Stimulated activated CD4-positive, alpha-beta T cell treated with anti-CD3 and anti-CD28 coated beads, Interleukin-4, amount 100 ng/mL, for 4 hours (primary cell): ENCODE measurements at regions not wholly inside any gene's neighbourhood (a gene's known extent, or its start where the extent isn't known, plus 50 kb on each side); places are given as distances from the start of the nearest gene placed in this dataset.

ENCODE experiments used
- DNase-seq, 2 experiments: peaks; one replicate each; pipeline ENCODE4 v3.0.0-alpha.2; 2020

DNA sequence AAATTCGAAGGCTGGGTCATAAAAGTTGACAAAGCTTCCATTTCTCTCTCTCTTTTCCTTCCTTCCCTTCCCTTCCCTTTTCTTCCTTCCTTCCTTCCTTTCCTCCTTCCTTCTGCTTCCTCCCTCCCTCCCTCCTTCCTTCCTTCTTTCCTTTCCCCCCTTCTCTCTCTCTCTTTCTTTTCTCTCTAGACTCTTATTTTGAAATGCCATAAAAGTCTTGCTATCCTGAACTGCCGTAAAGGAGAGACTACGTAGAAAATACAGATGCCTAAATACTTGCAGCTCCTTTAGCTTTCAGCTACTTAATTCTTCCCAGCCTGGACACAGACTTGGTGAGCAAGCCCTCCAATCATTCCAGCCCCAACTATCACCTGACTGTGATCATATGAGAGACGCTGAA is 1644.4 kb downstream of the FAM181B start:
- no peak for DNase-seq

DNA sequence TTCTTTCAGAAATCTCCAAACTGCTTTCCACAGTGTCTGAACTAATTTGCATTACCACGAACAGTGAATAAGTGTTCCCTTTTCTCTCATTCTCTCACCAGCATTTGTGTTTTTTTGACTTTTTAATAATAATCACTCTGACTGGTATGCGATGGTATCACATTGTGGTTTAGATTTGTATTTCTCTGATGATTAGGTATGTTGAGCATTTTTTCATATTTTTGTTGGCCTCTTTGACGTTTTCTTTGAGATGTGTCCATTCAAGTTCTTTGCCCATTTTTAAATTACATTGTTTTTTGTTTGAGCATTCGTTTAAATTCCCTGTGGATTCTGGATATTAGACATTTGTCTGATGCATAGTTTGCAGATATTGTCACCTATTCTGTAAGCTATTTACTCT is 1639.6 kb upstream of the TENM4 start:
- no peak for DNase-seq

DNA sequence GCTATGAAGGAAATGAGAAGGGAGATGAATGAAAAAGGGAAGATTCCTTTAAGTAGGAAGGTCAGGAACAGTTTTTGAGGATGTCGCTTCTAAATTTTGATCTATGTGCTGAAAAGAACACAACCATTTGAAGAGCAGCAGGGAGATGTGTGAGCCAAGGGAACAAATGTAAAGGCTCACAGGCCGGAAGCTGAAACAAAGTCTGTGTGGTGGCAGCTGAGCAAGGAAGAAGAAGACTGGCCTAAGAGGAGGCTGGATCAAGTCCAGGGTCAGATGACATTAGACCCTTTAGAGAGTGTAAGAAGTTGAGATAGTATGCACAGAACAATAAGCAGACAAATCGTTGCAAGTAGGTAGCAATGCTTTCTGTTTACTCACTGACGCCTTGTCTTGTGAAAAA is 1631.4 kb upstream of the TENM4 start:
- DNase-seq: no peak

DNA sequence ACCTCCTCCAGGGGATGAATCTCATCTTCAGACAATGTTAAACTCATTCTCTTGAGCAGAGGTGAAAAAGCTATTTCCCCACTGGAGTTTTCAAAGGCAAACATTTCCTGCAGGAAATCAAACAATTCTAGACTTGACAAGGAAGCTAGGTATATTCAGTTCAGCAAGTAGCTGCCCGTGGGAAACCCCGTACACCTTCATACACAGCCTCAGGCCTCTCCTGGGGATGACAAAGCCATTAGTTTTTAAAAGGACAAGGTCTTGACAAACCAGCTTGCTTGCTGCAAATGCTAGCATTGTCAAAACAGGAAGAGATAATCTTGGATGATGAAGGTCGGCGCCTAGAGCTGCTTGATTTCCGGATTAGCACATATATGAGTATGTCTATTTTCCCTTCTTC is 1630.8 kb upstream of the TENM4 start:
- DNase-seq: no peak

DNA sequence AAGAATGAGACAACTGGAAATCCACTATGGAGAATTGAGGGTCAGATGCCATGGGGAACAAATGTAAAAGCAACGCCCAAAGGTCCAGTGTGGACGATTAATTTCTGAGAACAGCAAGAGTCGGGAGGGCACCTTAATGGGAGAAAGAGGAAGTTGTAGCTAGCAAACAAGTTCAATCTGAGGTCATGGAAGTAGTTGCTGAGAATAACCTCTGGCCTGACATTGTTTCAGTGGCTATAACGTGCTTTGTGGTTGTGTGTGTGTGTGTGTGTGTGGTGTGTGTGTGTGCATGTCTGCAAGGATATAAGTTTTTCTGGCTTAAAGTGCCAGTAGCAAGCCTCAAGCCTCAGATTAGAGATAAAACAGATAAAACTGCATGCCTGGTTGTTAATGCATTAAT is 1630.1 kb upstream of the TENM4 start:
- DNase-seq: no peak

DNA sequence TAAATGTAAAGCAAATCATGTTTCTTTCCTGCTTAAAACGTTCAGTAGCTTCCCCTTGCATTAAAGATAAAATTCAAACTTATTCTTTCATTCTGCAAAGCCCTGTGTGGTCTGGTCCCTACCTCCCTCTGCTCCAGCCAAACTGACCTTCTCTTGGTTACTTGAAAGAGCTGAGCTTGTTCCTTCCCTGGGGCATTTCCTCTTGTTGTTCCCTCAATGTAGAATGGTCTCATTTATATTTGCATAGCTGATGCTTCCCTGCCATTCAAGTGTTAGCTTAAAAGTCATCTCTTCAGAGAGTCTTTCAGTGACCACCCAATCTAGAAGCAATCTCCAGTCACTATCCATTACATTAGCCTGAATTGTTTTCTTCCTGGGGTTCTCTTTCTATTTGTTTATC is 1618.5 kb upstream of the TENM4 start:
- no peak for DNase-seq

DNA sequence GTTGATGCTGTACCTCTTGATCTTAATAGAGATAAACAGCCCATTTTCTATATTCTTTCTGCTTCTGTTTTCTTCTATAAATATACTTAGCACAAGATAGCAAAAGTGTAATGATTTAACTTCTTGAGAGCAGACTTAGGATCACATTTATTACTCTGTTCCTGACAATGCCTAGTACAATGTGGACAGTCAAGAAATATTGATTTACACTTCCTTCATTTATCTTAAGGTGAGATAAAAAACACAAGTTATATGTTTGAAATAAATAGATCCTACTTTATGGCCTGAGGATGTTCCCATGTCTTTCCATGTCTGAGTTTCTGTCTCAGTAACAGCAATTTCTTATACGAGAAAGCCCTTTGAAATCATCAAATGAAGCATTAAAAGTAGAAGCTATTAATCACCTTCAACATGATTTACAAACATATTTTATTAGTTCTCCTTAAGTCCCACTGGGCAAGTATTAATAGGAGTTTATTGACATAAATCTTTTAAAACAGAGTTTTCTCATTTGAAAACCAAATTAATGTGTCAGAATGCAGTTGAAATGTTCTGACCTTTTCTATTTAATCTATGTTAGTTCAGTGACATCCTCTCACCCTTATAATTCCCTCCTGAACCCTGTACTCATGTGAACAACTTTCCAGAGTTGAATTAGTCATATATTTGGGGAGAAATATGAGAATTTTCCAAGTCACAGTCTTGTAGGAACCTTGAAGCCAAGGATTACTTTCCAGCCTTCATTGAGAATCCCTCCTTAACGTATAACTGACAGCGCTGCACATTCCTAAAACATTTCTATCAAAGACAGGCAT is 1611.7 kb upstream of the TENM4 start:
- no peak for DNase-seq

DNA sequence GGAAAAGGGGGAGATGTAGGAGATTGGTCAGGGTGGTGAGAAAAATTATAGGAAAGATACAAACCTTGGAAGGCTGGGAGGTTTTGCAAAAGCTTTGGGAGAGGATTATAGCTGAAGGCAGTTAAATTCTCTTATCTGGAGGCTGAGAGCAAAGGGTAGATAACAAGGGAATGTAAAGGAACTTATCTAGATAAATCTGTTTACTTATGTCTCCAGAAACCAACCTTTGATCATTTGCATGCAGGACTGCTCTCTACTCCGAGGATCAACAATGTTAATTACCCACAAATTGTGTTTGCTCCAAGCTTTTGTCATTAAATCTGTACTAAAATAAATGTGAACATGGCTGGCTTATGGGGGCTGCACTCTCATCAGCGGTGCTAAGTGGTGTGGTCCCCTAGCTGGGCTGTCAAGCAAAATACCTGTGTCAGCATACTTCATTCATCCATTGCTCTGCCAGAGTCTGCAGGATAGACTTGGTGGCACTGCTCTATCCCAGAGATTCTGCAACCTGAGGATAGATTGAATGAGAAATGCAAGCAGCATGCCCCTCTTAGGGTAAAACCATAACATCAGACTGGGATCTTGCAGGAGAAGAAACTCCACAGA is 1599.2 kb upstream of the TENM4 start:
- DNase-seq: no peak

DNA sequence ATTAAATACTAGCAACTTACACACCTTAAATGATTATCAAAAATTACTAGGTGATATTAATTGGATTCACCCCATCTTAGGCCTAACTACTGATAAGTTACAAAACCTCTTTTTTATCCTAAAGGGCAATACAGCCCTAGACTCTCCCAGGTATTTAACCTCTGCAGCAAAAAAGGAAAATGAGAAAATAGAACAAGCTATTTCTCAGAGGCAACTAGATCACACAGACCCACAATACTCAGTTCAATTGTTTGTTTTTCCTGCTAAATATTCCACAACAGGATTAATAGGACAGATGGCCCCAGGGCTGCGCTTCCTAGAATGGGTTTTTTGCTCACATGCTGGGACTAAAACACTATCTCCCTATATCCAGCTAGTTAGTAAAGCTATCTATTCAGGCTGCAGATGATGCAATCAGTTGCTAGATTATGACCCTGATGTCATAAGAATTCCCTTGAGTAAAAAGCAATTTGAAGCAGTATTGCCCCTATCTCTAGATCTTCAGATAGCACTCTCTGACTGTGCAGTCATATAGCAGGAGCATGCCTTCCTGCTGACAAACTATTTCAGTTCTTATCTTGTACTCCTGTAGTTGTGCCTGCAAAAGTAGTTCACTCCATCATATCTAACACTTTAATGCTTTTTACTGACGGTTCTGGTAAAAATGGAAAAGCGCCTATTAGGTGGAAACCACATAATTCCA is 1595.5 kb upstream of the TENM4 start:
- DNase-seq: no peak

DNA sequence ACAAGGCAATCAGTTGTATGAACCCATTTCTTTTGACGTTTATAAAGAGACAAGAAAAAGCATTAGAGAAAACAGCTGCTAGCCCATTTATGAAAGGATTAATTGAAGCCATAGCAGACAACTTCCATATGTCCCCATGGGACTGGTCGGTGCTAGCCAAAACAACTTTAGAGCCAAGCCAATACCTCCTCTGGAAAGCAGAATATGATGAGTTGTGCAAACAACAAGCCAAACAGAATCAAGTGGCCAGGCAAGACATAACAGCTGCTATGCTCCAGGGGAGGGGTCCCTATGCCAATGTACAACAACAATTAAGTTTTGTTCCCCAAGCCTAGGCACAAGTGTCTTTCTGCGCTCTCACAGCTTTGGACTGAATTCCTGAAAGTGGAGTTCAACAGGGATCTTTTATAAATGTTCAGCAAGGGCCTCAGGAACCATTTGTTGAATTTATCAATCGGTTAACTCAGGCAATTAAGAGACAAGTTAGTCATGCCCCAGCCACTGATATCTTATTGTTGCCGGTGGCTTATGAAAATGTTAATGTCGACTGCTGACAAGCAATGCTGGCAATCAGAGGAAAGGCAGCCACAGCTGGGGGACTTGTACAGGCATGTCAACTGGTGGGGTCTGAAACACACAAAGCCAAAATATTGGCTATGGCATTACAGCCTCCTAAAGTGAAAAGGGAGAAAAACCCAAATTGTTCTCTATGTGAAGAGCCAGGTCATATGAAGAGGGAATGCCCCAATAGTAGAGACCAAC is 1593.1 kb upstream of the TENM4 start:
- no peak for DNase-seq

DNA sequence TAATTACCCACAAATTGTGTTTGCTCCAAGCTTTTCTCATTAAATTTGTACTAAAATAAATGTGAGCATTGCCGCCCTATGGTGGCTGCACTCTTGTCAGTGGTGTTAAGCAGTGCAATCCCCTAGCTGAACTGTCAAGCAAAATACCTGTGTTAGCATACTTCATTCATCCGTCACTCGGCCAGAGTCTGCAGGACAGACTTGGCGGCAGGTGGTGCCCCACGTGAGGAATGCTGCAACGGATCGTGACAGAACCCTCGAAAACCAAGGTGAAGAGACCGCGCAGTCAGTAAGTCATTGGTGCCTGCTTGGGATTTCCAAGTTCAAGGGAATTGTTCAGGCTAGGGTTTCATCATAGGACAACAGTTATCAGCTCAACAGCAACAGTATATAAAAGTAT is 1592.1 kb upstream of the TENM4 start:
- DNase-seq: no peak

DNA sequence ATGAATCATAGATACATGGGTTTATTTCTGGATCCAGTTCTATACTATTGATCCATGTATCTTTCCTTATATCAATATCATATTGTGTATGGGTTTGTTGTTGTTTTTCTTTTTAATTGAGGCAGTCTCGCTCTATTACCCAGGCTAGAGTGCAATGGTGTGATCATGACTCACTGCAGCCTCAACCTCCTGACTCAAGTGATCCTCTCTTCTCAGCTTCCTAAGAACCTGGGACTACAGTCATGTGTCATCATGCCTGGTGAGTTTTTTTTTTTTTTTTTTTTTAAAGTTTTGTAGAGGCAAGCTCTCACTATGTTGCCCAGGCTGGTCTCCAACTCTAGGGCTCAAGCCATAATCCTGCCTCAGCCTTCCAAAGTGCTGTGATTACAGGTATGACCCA is 1589.4 kb upstream of the TENM4 start:
- no peak for DNase-seq

DNA sequence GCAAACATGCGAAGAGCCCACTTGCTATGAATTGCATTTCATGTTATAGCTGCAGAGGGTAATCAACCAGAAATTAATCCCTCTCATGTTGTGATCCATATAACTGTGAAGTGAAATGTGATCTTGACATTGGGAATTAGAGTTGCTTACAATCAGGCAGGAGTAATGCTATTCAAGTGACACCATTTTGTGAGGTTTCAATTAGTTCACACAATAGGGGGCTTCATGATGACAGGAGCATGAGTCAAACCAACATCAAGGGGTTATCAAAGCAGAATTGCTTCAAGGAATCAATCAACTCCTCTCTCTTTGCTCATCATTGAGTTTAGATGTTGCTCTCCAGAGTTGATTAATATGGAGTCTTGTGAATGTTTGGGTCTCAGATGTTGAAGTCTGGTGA is 1585.2 kb upstream of the TENM4 start:
- no peak for DNase-seq

DNA sequence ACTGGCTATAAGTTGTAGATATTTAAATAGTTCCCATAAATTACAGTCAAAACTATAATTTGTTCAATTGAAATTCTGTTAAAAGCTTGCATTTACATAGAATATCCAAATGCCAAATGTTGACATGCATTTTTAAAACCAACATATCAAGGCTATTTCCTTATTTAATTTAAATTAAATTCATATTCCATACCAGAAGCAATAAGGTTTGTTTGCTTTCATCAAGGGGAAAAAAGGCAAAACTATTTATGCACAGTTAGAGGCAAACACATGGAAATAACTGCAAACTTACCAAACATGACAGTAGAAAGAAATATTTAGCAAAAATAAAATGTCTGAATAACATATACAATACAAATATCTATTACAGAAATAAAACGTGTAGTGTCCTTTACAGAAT is 1581.2 kb upstream of the TENM4 start:
- no peak for DNase-seq

DNA sequence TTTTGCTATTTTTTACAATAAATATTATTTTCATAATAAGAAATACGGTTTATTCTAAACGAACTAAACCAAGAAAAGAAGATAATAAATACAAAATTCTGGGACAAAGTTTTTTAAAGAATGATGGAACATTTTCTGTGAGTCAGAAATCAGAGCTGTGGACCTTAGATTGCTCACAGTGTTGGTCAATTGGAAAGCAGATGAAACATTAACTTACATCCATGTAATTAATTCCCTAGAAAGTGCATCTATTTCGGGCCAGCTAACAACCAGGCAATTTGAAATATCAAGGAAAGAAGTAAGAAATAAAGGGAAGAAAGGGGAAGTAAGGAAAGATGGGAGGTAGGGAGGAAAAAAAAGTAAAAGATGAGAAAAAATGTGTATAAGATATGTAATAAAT is 1569.8 kb upstream of the TENM4 start:
- no peak for DNase-seq

DNA sequence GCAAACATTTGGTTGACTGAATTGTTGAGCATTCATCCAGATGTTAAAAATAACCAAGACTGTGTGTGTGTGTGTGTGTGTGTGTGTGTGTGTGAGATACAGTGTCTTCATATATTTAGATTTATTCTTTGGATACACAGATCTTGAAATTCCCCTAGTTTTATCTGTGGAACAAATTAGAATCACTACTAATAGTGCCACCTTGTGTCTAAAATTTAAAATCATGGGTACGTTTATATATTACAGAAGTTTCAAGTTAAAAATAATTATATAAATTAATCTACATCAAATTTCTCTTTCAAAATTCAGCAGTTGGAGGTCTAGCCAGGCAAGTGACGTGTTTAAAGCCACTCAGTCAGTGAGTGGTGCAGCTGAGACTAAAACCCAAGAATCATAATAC is 1566.2 kb upstream of the TENM4 start:
- DNase-seq: no peak

DNA sequence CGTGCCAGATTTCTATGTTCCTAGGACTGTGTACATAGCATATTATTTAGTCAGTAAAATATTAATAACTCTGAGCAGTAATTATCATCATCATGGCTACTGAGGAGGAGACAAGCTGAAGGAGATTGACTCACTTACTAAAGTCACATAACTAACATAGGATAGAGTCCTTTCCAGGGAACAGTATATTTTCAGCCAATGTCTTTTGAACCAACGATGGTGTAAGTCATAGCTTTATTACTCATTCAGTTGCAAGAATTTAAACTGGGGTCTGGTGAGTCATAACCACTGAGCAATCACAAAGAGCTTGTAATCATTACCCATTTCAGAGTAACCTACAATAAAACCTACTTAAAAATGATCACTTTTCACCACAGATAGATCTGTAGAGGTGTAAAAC is 1564.8 kb upstream of the TENM4 start:
- DNase-seq: no peak

DNA sequence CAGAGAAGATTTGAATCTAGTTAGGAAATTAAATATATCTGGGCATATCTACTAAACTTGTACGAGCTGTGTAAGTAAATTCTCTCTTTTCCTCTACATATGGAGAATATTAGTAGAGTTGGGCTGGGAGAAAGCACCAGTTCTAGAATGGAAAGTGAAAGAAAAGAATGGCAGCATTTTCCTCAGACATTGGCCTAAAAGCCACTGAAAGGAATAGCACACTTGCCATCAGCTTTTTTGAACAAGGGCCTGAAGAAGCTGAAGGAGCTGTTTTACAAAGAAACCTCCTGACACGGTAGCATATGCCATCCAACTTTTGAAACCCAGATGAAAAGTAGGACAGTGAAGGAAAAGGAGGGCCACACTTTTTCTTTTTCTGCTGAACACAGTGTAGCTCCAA is 1563.7 kb upstream of the TENM4 start:
- DNase-seq: no peak

DNA sequence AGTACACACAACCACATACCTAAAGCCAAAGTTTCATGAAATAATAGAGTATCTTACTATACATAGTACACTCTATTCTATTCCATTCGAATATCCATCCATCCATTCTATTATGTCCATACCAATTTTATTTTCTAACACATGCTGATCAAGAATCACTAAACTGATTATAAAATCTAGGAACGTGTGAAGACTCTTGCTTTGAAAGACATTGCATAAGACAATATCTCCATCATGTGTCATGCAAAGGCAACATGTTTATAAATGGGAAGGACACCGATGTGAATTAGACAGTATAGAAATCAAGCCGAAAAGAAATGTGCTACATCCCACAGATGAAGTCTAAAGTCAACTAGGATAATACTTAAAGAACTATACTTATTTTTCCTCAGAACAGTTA is 1561.5 kb upstream of the TENM4 start:
- DNase-seq: no peak

DNA sequence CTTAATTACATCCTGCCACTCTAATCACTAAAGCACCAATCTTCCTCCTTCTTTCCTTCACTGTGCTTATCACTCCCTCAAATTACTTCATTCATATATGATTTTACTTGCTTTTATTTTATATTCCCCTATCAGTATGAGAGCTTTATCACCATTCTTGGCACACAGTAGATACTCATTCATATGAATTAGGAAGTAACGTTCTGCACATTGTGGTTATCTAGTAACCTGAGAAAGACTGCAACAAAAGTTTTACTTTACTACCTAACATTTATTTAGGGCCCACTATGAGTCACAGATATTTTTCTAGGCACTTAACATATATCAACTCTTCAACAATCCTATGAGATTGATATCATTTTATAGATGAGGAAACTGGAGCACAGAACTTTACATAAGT is 1559.9 kb upstream of the TENM4 start:
- DNase-seq: no peak

DNA sequence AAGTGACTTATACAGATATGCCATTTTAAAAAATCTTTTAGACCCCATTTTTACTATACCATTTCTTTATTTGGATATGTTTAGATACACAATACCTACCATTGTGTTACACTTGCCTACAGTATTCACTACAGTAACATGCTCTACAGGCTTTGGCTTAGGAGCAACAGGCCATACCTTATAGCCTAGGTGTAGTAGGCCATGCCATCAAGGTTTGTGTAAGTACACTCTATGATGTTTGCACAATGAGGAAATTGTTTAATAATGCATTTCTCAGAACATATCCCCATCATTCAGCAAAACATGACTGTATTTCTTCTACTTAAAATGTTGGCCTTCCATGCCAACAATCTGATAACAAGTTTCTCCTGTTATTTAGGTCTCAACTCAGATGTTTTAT is 1559.5 kb upstream of the TENM4 start:
- DNase-seq: no peak

DNA sequence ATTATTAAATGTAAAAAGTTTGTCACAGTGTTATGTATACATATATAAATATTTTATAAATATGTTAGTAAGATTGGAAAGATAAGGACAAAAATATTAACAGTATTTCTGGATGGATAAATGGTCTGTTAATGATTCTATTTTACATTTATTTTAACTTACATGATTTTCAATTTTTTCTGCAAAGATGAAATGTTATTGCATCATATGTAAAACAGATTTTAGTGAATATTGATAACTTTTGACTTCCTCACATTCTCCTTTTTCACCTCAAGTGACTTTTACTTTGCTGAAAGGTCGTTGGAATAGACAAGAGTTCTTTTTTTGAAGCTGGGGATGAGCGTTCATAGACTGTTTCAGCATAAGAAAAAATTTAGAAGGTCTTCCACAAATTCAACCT is 1554.7 kb upstream of the TENM4 start:
- DNase-seq: no peak

DNA sequence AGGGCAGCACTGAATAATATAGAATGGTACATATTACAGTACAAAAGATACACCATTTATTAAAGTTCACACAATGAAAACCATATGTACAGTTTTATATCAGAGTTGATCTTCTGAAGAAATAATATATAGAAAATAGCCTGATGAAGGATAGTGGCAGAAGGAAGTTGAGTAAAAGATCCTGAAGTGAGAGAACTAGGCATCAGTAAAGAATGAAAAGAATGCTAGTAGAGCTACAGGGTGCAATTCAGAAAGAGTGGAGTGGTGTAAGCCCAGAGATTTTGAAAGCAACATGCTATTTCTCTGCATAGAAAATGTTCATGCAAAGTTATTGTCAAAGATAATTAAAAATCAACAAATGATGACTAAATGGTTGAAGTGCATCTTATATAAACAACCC is 1552.7 kb upstream of the TENM4 start:
- DNase-seq: no peak

DNA sequence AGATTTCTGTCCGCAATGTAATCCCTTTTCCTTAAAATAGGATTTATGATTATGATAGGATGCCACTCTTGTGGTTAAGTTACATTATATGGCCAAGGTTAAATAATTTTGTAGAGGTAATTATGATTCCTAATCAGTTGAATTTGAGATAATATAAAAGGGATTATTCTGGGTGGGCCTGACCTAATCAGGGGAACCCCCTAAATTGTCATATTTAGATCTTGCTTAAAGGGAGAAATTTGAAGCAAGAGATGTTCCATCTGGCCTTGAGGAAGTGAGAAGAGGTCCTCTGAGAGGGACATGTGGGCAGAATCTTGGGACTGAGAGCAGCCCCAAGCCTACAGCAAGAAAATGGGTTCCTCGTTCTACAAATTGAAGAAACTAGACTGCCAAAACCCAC is 1550.1 kb upstream of the TENM4 start:
- DNase-seq: no peak
